ENCODE measurements at regions not wholly inside any gene's neighbourhood (a gene's known extent, or its start where the extent isn't known, plus 50 kb on each side); places are given as distances from the start of the nearest gene placed in this dataset.
"Not testable (repeated sequence)": the region's sequence is repeated elsewhere in the genome, so short reads cannot be mapped to it uniquely, and the experiment has no call there.

- no peaks in the 10 kb centered on the region for H3K9me3 Mint-ChIP-seq
- H3K4me1 Mint-ChIP-seq, result no peaks in the 10 kb centered on the region
- ChIA-PET CTCF (no interaction called here), POLR2A (no interaction called here)
- no peak overlapping the region for H3K27ac Mint-ChIP-seq
- no peaks in the 10 kb centered on the region for H3K27me3 Mint-ChIP-seq
- DNase-seq, result no peak
- no peak overlapping the region for H3K4me3 Mint-ChIP-seq
- no peaks in the 10 kb centered on the region for H3K36me3 Mint-ChIP-seq (ENCODE audit: low read depth)
These were observed 241.6 kb upstream of the SGCG start for GRCh38 chr13:22939157-22939556.

GRCh38 chr13:22940090-22940710 is 240.6 kb upstream of the SGCG start:
- H3K4me3 Mint-ChIP-seq, result no peak overlapping the region
- H3K27me3 Mint-ChIP-seq, result no peaks in the 10 kb centered on the region
- H3K4me1 Mint-ChIP-seq, result no peaks in the 10 kb centered on the region
- DNase-seq, result no peak
- no peaks in the 10 kb centered on the region for H3K36me3 Mint-ChIP-seq (ENCODE audit: low read depth)
- no peaks in the 10 kb centered on the region for H3K9me3 Mint-ChIP-seq
- ChIA-PET CTCF (interaction anchor here (0.6 kb wide), 1 partner anchor 29 kb away, joined by 6 read pairs; no protein-coding TSS in a partner anchor), POLR2A (no interaction called here)
- H3K27ac Mint-ChIP-seq, result no peak overlapping the region

DNA sequence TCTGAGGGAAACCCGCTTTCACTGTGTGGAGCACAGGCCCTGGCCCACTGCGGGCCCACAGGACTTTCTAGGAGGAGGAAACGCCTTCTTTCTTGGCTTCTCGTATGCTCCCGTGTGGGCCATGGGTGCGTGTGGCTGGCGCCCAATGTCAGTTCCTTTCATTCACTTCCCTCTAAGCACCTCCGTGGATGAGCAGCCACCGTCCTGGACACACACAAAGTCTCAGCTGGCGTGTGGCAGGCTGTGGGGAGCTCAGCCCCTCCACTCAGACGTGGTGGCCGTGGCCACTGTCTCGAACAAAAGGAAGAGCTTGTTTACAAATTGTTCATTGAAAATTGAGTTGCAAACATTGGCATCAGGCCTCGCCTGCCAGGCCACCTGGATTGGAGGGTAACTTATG is 240.0 kb upstream of the SGCG start:
- CTCF ChIA-PET, result no interaction called here

GRCh38 chr13:22941495-22941894 is 239.3 kb upstream of the SGCG start:
- H3K4me1 Mint-ChIP-seq; H3K27me3 Mint-ChIP-seq; POLR2A ChIA-PET; CTCF ChIA-PET; H3K9me3 Mint-ChIP-seq; DNase-seq; H3K27ac Mint-ChIP-seq; H3K36me3 Mint-ChIP-seq (ENCODE audit: low read depth); H3K4me3 Mint-ChIP-seq: not testable (repeated sequence)

More for the DNA sequence above, 240.0 kb upstream of the SGCG start:
- no peaks in the 10 kb centered on the region for H3K9me3 Mint-ChIP-seq
- DNase-seq, result no peak
- POLR2A ChIA-PET, result no interaction called here
- H3K27me3 Mint-ChIP-seq, result no peaks in the 10 kb centered on the region
- H3K4me3 Mint-ChIP-seq, result no peak overlapping the region
- no peak overlapping the region for H3K27ac Mint-ChIP-seq
- no peaks in the 10 kb centered on the region for H3K36me3 Mint-ChIP-seq (ENCODE audit: low read depth)
- no peaks in the 10 kb centered on the region for H3K4me1 Mint-ChIP-seq

DNA sequence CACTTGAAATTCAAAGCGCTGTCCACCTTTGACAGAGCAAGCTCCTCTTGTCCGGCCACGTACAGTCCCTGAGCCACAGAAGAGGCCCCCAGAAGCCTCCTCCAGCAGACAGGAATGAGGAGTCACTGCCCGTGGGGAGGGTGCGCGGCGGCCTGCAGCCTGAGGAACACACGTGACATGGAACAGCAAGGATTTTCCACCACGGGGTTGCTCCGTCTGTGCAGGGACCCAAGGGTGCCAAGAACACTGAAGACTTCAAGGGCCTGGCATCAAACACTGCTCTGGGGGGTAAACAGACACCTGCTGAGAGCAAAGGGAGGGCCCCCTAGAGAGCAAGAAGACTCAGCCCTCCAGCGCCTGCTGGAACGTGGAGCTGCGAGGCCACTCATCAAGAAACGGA is 237.9 kb upstream of the SGCG start:
- CTCF ChIA-PET; POLR2A ChIA-PET; H3K36me3 Mint-ChIP-seq (ENCODE audit: low read depth); H3K27me3 Mint-ChIP-seq; H3K9me3 Mint-ChIP-seq; DNase-seq; H3K4me1 Mint-ChIP-seq; H3K4me3 Mint-ChIP-seq; H3K27ac Mint-ChIP-seq: not testable (repeated sequence)

DNA sequence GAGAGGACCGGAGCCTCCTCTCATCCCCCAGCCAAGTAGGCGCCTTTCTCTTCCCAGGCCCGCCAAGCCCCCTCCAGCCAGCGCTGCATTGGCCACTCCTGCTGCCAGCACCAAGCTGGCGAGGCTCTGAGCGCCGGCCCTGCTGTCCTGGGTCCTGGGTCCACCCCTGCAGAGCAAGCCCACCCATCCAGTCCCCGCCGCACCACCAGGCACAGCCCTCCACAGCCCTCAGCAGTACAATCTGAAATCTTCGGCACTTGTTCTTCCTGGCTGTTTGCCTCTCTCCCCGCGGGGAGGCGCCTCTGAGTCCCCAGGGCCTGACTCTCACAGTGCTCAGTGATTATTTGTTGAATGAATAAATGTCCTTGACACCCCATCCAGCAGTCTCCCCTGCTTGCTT is 236.4 kb upstream of the SGCG start:
- CTCF ChIA-PET, result no interaction called here
- no peaks in the 10 kb centered on the region for H3K27me3 Mint-ChIP-seq
- H3K4me3 Mint-ChIP-seq, result no peak overlapping the region
- no peaks in the 10 kb centered on the region for H3K9me3 Mint-ChIP-seq
- no peak for DNase-seq
- no peak overlapping the region for H3K27ac Mint-ChIP-seq
- H3K4me1 Mint-ChIP-seq, result no peaks in the 10 kb centered on the region
- POLR2A ChIA-PET, result no interaction called here
- no peaks in the 10 kb centered on the region for H3K36me3 Mint-ChIP-seq (ENCODE audit: low read depth)

DNA sequence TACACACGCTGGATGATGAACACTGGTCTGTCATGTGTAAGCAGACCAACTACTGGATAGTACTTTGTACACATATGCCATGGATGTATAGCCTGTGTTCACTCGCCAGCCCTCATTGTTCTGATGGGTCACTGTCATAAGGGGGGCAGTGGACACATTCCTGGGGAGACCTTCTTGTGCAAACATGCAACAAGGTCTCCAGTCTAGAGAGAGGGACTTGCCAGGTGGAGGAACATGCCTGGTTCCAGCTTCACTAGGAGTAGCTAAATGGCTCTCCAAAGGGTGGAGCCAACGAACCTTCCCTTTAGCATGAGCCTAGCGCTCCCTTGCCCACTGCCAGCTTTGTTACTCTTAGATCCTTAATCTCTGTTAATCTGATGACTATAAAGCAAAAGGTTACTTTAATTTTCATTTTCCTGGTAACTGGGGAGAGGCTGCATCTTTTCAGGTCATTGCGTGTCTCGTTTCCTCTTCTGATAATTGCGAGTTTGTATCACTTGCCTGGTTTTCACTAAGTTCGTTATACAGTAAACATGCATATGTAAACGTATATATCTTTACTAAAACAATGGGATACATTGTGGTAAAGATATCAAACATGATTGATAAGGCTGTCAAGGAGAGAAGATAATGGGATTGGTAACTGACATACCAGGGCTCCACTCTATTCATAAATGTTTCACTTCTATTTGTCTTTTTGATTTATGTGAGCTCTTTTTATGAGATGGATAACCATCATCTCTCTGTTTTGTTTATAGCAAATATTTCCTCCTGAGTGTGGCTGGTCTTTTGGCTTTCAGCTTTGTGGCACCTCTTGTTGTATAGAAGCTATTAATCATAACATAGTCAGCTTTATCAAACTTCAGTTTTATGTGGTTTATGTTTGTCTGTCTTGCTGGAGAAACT is 235.2 kb upstream of the SGCG start:
- no peaks in the 10 kb centered on the region for H3K4me1 Mint-ChIP-seq
- H3K9me3 Mint-ChIP-seq, result no peaks in the 10 kb centered on the region
- CTCF ChIA-PET, result no interaction called here
- H3K4me3 Mint-ChIP-seq, result no peak overlapping the region
- H3K27ac Mint-ChIP-seq, result no peak overlapping the region
- no peaks in the 10 kb centered on the region for H3K27me3 Mint-ChIP-seq
- no peak for DNase-seq
- POLR2A ChIA-PET, result no interaction called here
- H3K36me3 Mint-ChIP-seq (ENCODE audit: low read depth), result no peaks in the 10 kb centered on the region

- H3K27me3 Mint-ChIP-seq, result no peaks in the 10 kb centered on the region
- H3K4me1 Mint-ChIP-seq, result no peaks in the 10 kb centered on the region
- H3K27ac Mint-ChIP-seq, result no peak overlapping the region
- no peak for DNase-seq
- no peaks in the 10 kb centered on the region for H3K36me3 Mint-ChIP-seq (ENCODE audit: low read depth)
- H3K4me3 Mint-ChIP-seq, result no peak overlapping the region
- ChIA-PET CTCF (no interaction called here), POLR2A (no interaction called here)
- H3K9me3 Mint-ChIP-seq, result no peaks in the 10 kb centered on the region
These were observed 232.4 kb upstream of the SGCG start for GRCh38 chr13:22948421-22948820.

DNA sequence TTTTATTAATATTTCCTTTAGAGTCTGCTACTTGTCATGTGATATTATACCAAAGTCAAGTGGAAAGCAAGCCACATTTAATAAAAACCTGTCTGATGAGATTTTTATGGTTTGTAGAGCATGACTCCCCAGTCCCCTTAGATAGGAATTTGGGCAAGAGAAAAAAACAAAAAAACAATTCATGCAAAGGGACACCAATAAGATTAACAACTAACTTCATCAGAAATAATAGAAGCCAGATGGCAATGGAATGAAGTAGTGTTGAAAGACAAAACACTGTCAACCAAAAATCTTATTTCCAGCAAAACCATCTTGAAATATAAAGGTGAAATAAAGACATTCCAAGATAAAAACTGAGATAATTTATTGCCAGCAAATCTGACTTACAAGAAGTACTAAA is 228.8 kb upstream of the SGCG start:
- H3K27ac Mint-ChIP-seq; DNase-seq; H3K4me3 Mint-ChIP-seq; POLR2A ChIA-PET; CTCF ChIA-PET; H3K4me1 Mint-ChIP-seq; H3K36me3 Mint-ChIP-seq (ENCODE audit: low read depth); H3K9me3 Mint-ChIP-seq; H3K27me3 Mint-ChIP-seq: not testable (repeated sequence)

DNA sequence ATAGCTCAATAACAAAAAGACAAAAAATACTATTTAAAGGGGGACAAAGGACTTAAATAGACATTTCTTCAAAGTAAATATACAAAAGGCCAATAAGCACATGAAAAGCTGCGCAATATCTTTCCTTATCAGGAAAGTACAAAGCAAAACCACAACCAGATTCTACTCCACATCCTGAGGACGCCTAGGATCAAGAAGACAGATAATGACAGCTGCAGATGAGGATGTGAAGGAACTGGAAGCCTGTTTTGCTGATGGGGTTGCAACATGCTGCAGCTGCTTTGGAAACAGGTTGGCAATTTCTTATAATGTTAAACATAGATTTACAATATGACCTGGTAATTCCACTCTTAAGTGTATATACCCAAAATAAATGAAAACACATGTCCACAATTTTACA is 225.6 kb upstream of the SGCG start:
- POLR2A ChIA-PET; H3K27ac Mint-ChIP-seq; CTCF ChIA-PET; H3K27me3 Mint-ChIP-seq; H3K4me1 Mint-ChIP-seq; H3K36me3 Mint-ChIP-seq (ENCODE audit: low read depth); DNase-seq; H3K4me3 Mint-ChIP-seq; H3K9me3 Mint-ChIP-seq: not testable (repeated sequence)

GRCh38 chr13:22956456-22957115 is 224.2 kb upstream of the SGCG start:
- H3K27me3 Mint-ChIP-seq; H3K4me3 Mint-ChIP-seq; DNase-seq; H3K9me3 Mint-ChIP-seq; H3K36me3 Mint-ChIP-seq (ENCODE audit: low read depth); H3K27ac Mint-ChIP-seq; H3K4me1 Mint-ChIP-seq; POLR2A ChIA-PET; CTCF ChIA-PET: not testable (repeated sequence)

- POLR2A ChIA-PET; H3K9me3 Mint-ChIP-seq; H3K4me1 Mint-ChIP-seq; H3K36me3 Mint-ChIP-seq (ENCODE audit: low read depth); H3K27ac Mint-ChIP-seq; H3K4me3 Mint-ChIP-seq; H3K27me3 Mint-ChIP-seq; DNase-seq; CTCF ChIA-PET: not testable (repeated sequence)
These were observed 220.9 kb upstream of the SGCG start for GRCh38 chr13:22959859-22960258.

DNA sequence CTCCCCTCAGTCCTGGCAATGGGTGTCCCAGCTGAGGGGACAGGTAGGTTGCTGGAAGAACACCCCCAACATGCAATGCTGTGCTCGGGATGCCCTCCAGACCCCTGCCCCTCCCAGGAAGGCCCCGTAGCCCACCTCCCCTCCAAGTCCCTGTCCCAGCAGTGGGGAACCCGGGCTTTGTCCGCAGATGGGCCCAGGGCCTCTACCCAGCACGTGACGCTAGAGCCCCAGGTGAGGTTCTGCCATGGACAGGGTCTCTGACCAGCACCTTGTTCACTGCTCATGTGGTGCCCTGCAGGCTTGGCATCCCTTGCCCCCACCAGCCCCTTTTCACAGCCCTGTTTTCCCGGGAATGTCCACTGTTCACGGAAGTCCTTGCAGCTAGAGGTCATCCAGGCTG is 220.0 kb upstream of the SGCG start:
- CTCF ChIA-PET, result no interaction called here
- Mint-ChIP-seq H3K4me3 (no peak overlapping the region), H3K36me3 (ENCODE audit: low read depth) (no peaks in the 10 kb centered on the region), H3K9me3 (no peaks in the 10 kb centered on the region), H3K4me1 (no peaks in the 10 kb centered on the region), H3K27ac (no peak overlapping the region), H3K27me3 (no peaks in the 10 kb centered on the region)
- DNase-seq, result no peak
- POLR2A ChIA-PET, result no interaction called here

- H3K9me3 Mint-ChIP-seq; H3K27ac Mint-ChIP-seq; DNase-seq; H3K4me1 Mint-ChIP-seq; H3K4me3 Mint-ChIP-seq; H3K27me3 Mint-ChIP-seq; H3K36me3 Mint-ChIP-seq (ENCODE audit: low read depth); CTCF ChIA-PET; POLR2A ChIA-PET: not testable (repeated sequence)
These were observed 219.4 kb upstream of the SGCG start for GRCh38 chr13:22961342-22961741.
